ENCODE measurements at regions not wholly inside any gene's neighbourhood (a gene's known extent, or its start where the extent isn't known, plus 50 kb on each side); places are given as distances from the start of the nearest gene placed in this dataset.

GRCh38 chr7:50185951-50186682, 93.1 kb upstream of the ZPBP start:
- intact Hi-C loops (cut with micrococcal nuclease) = no loop called here
- peaks cover 7% of the 10 kb centered on the region for H3K9me3 Mint-ChIP-seq
- H3K36me3 Mint-ChIP-seq (ENCODE audit: low read depth) = peaks cover 3% of the 10 kb centered on the region
- peaks cover 2% of the 10 kb centered on the region for H3K27me3 Mint-ChIP-seq (ENCODE audit: low read depth)
- H3K27ac Mint-ChIP-seq = no peak overlapping the region
- no peak overlapping the region for H3K4me3 Mint-ChIP-seq (ENCODE audit: low read depth)
- peaks cover 9% of the 10 kb centered on the region for H3K4me1 Mint-ChIP-seq (ENCODE audit: low read depth)
- DNase-seq (ENCODE audit: low spot score) = no peak

- H3K9me3 Mint-ChIP-seq = peaks cover 7% of the 10 kb centered on the region
- H3K4me1 Mint-ChIP-seq (ENCODE audit: low read depth) = peaks cover 10% of the 10 kb centered on the region
- peaks cover 2% of the 10 kb centered on the region for H3K27me3 Mint-ChIP-seq (ENCODE audit: low read depth)
- H3K36me3 Mint-ChIP-seq (ENCODE audit: low read depth) = no peaks in the 10 kb centered on the region
- intact Hi-C loops (cut with micrococcal nuclease) = no loop called here
- no peak overlapping the region for H3K27ac Mint-ChIP-seq
- no peak overlapping the region for H3K4me3 Mint-ChIP-seq (ENCODE audit: low read depth)
- no peak for DNase-seq (ENCODE audit: low spot score)
These were observed 92.2 kb upstream of the ZPBP start for GRCh38 chr7:50185208-50185607.

GRCh38 chr7:50184271-50184990, 91.4 kb upstream of the ZPBP start:
- Mint-ChIP-seq H3K27ac (no peak overlapping the region), H3K4me3 (ENCODE audit: low read depth) (no peak overlapping the region), H3K4me1 (ENCODE audit: low read depth) (peaks cover 10% of the 10 kb centered on the region), H3K27me3 (ENCODE audit: low read depth) (peaks cover 4% of the 10 kb centered on the region), H3K36me3 (ENCODE audit: low read depth) (no peaks in the 10 kb centered on the region), H3K9me3 (peaks cover under 1% of the 10 kb centered on the region)
- intact Hi-C loops (cut with micrococcal nuclease) = no loop called here
- no peak for DNase-seq (ENCODE audit: low spot score)

- intact Hi-C loops (cut with micrococcal nuclease) = no loop called here
- DNase-seq (ENCODE audit: low spot score) = no peak
- peaks cover 10% of the 10 kb centered on the region for H3K4me1 Mint-ChIP-seq (ENCODE audit: low read depth)
- no peaks in the 10 kb centered on the region for H3K36me3 Mint-ChIP-seq (ENCODE audit: low read depth)
- H3K27ac Mint-ChIP-seq = no peak overlapping the region
- no peaks in the 10 kb centered on the region for H3K9me3 Mint-ChIP-seq
- peaks cover 10% of the 10 kb centered on the region for H3K27me3 Mint-ChIP-seq (ENCODE audit: low read depth)
- H3K4me3 Mint-ChIP-seq (ENCODE audit: low read depth) = no peak overlapping the region
These were observed 89.7 kb upstream of the ZPBP start for GRCh38 chr7:50182759-50183158.

- intact Hi-C loops (cut with micrococcal nuclease) = no loop called here
- peaks cover 9% of the 10 kb centered on the region for H3K4me1 Mint-ChIP-seq (ENCODE audit: low read depth)
- DNase-seq (ENCODE audit: low spot score) = no peak
- no peak overlapping the region for H3K27ac Mint-ChIP-seq
- peaks cover 13% of the 10 kb centered on the region for H3K27me3 Mint-ChIP-seq (ENCODE audit: low read depth)
- no peak overlapping the region for H3K4me3 Mint-ChIP-seq (ENCODE audit: low read depth)
- no peaks in the 10 kb centered on the region for H3K9me3 Mint-ChIP-seq
- H3K36me3 Mint-ChIP-seq (ENCODE audit: low read depth) = no peaks in the 10 kb centered on the region
These were observed 88.0 kb upstream of the ZPBP start for GRCh38 chr7:50181081-50181480.

GRCh38 chr7:50178166-50178565, 85.1 kb upstream of the ZPBP start:
- no peaks in the 10 kb centered on the region for H3K36me3 Mint-ChIP-seq (ENCODE audit: low read depth)
- H3K4me3 Mint-ChIP-seq (ENCODE audit: low read depth) = no peak overlapping the region
- H3K27ac Mint-ChIP-seq = no peak overlapping the region
- no peaks in the 10 kb centered on the region for H3K9me3 Mint-ChIP-seq
- DNase-seq (ENCODE audit: low spot score) = no peak
- peaks cover 16% of the 10 kb centered on the region for H3K27me3 Mint-ChIP-seq (ENCODE audit: low read depth)
- peaks cover 1% of the 10 kb centered on the region for H3K4me1 Mint-ChIP-seq (ENCODE audit: low read depth)
- intact Hi-C loops (cut with micrococcal nuclease) = no loop called here

- H3K27ac Mint-ChIP-seq = no peak overlapping the region
- intact Hi-C loops (cut with micrococcal nuclease) = no loop called here
- DNase-seq (ENCODE audit: low spot score) = no peak
- no peaks in the 10 kb centered on the region for H3K36me3 Mint-ChIP-seq (ENCODE audit: low read depth)
- no peaks in the 10 kb centered on the region for H3K4me1 Mint-ChIP-seq (ENCODE audit: low read depth)
- H3K4me3 Mint-ChIP-seq (ENCODE audit: low read depth) = no peak overlapping the region
- H3K9me3 Mint-ChIP-seq = no peaks in the 10 kb centered on the region
- H3K27me3 Mint-ChIP-seq (ENCODE audit: low read depth) = peaks cover 29% of the 10 kb centered on the region
These were observed 81.9 kb upstream of the ZPBP start for GRCh38 chr7:50174948-50175347.

- Mint-ChIP-seq H3K27ac (peak overlapping the region; percentile 86), H3K36me3 (ENCODE audit: low read depth) (no peaks in the 10 kb centered on the region), H3K9me3 (no peaks in the 10 kb centered on the region), H3K4me3 (ENCODE audit: low read depth) (no peak overlapping the region), H3K27me3 (ENCODE audit: low read depth) (peaks cover 6% of the 10 kb centered on the region), H3K4me1 (ENCODE audit: low read depth) (peaks cover 55% of the 10 kb centered on the region)
- no peak for DNase-seq (ENCODE audit: low spot score)
- intact Hi-C loops (cut with micrococcal nuclease) = loop anchor here (1.0 kb wide), 1 partner anchor 30 kb away; no protein-coding TSS in a partner anchor
These were observed 74.2 kb upstream of the ZPBP start for GRCh38 chr7:50166997-50167965.

- peak overlapping the region; percentile 2 for H3K4me3 Mint-ChIP-seq (ENCODE audit: low read depth)
- no peaks in the 10 kb centered on the region for H3K27me3 Mint-ChIP-seq (ENCODE audit: low read depth)
- no peak for DNase-seq (ENCODE audit: low spot score)
- intact Hi-C loops (cut with micrococcal nuclease) = no loop called here
- H3K4me1 Mint-ChIP-seq (ENCODE audit: low read depth) = peaks cover 77% of the 10 kb centered on the region
- H3K27ac Mint-ChIP-seq = peak overlapping the region; percentile 10
- H3K36me3 Mint-ChIP-seq (ENCODE audit: low read depth) = no peaks in the 10 kb centered on the region
- no peaks in the 10 kb centered on the region for H3K9me3 Mint-ChIP-seq
These were observed 71.6 kb upstream of the ZPBP start for GRCh38 chr7:50164559-50165170.

GRCh38 chr7:50160206-50160605, 67.2 kb upstream of the ZPBP start:
- no peak for DNase-seq (ENCODE audit: low spot score)
- Mint-ChIP-seq H3K4me1 (ENCODE audit: low read depth) (peaks cover 70% of the 10 kb centered on the region), H3K27me3 (ENCODE audit: low read depth) (no peaks in the 10 kb centered on the region), H3K36me3 (ENCODE audit: low read depth) (peaks cover 3% of the 10 kb centered on the region), H3K9me3 (no peaks in the 10 kb centered on the region), H3K27ac (no peak overlapping the region), H3K4me3 (ENCODE audit: low read depth) (no peak overlapping the region)
- intact Hi-C loops (cut with micrococcal nuclease) = no loop called here

- no peak for DNase-seq (ENCODE audit: low spot score)
- Mint-ChIP-seq H3K9me3 (no peaks in the 10 kb centered on the region), H3K27ac (no peak overlapping the region), H3K27me3 (ENCODE audit: low read depth) (no peaks in the 10 kb centered on the region), H3K4me3 (ENCODE audit: low read depth) (no peak overlapping the region), H3K36me3 (ENCODE audit: low read depth) (peaks cover 3% of the 10 kb centered on the region), H3K4me1 (ENCODE audit: low read depth) (peaks cover 68% of the 10 kb centered on the region)
- intact Hi-C loops (cut with micrococcal nuclease) = no loop called here
These were observed 66.1 kb upstream of the ZPBP start for GRCh38 chr7:50159154-50159553.

- intact Hi-C loops (cut with micrococcal nuclease) = loop anchor here (1.0 to 2.0 kb wide), 3 partner anchors 8 to 52 kb away; no protein-coding TSS in a partner anchor
- Mint-ChIP-seq H3K4me1 (ENCODE audit: low read depth) (peaks cover 65% of the 10 kb centered on the region), H3K9me3 (no peaks in the 10 kb centered on the region), H3K27me3 (ENCODE audit: low read depth) (no peaks in the 10 kb centered on the region), H3K27ac (peak overlapping the region; percentile 87), H3K36me3 (ENCODE audit: low read depth) (peaks cover 3% of the 10 kb centered on the region), H3K4me3 (ENCODE audit: low read depth) (peak overlapping the region; percentile 66)
- DNase-seq (ENCODE audit: low spot score) = no peak
These were observed 63.7 kb upstream of the ZPBP start for GRCh38 chr7:50156706-50157105.
